Smooth muscle cell (in vitro differentiated cells): ENCODE measurements at regions not wholly inside any gene's neighbourhood (a gene's known extent, or its start where the extent isn't known, plus 50 kb on each side); places are given as distances from the start of the nearest gene placed in this dataset.

Experiments used
- DNase-seq: peaks from one replicate; lab custom pipeline; 2025; ENCODE audit not compliant: unreplicated experiment; lab: John Stamatoyannopoulos, UW
- H2AFZ ChIP-seq: fragments of 200-600 bp; sonication (generic); 2 replicates; pipeline ENCODE4 v1.6.0; 2016; ENCODE audit warnings: antibody characterized with exemption, low read depth, mild to moderate bottlenecking
- H3F3A ChIP-seq: fragments of 200-600 bp; sonication (generic); 2 replicates; pipeline ENCODE4 v1.6.0; 2017; ENCODE audit warnings: antibody characterized with exemption, low read depth
- H3K27ac ChIP-seq: fragments of 200-600 bp; sonication (generic); 2 replicates; pipeline ENCODE4 v1.5.1; 2016; ENCODE audit warnings: low read depth, mild to moderate bottlenecking
- H3K27me3 ChIP-seq: fragments of 200-600 bp; sonication (generic); 2 replicates; pipeline ENCODE4 v1.6.1; 2016; ENCODE audit warnings: low read depth, mild to moderate bottlenecking
- H3K36me3 ChIP-seq: fragments of 200-600 bp; sonication (generic); 2 replicates; pipeline ENCODE4 v1.5.1; 2016; ENCODE audit warnings: low read depth
- H3K4me1 ChIP-seq: fragments of 200-600 bp; sonication (generic); 2 replicates; pipeline ENCODE4 v1.5.1; 2016; ENCODE audit warnings: low read depth
- H3K4me2 ChIP-seq: fragments of 200-600 bp; sonication (generic); 2 replicates; pipeline ENCODE4 v1.6.0; 2016; ENCODE audit warnings: mild to moderate bottlenecking
- H3K4me3 ChIP-seq: fragments of 200-600 bp; sonication (generic); 2 replicates; pipeline ENCODE4 v1.5.1; 2016; ENCODE audit warnings: mild to moderate bottlenecking
- H3K79me2 ChIP-seq: fragments of 200-600 bp; sonication (generic); 2 replicates; pipeline ENCODE4 v1.6.0; 2016; ENCODE audit warnings: low read depth, mild to moderate bottlenecking
- H3K9ac ChIP-seq: fragments of 200-600 bp; sonication (generic); 2 replicates; pipeline ENCODE4 v1.6.0; 2016; ENCODE audit warnings: low read depth
- H3K9me3 ChIP-seq: fragments of 200-600 bp; sonication (generic); replicated peaks from 2 replicates; pipeline ENCODE4 v1.5.1; 2016; ENCODE audit warnings: low read depth
- H4K20me1 ChIP-seq: fragments of 200-600 bp; sonication (generic); 2 replicates; pipeline ENCODE4 v1.6.0; 2016; ENCODE audit warnings: low read depth
- WGBS: methylation state at CpG from one replicate; pipeline ENCODE4 v1.1.7; 2016; ENCODE audit warnings: low lambda C conversion rate; 5-methylcytosine and 5-hydroxymethylcytosine counted together
- TF ChIP-seq, protein P1 (sequence below): fragments of 200-600 bp; sonication (generic); IDR thresholded peaks from 2 replicates; pipeline ENCODE4 v1.5.1; 2017; ENCODE audit warnings: borderline replicate concordance, mild to moderate bottlenecking, antibody characterized with exemption; ENCODE audit not compliant: insufficient read depth, poor library complexity, severe bottlenecking

DNA sequence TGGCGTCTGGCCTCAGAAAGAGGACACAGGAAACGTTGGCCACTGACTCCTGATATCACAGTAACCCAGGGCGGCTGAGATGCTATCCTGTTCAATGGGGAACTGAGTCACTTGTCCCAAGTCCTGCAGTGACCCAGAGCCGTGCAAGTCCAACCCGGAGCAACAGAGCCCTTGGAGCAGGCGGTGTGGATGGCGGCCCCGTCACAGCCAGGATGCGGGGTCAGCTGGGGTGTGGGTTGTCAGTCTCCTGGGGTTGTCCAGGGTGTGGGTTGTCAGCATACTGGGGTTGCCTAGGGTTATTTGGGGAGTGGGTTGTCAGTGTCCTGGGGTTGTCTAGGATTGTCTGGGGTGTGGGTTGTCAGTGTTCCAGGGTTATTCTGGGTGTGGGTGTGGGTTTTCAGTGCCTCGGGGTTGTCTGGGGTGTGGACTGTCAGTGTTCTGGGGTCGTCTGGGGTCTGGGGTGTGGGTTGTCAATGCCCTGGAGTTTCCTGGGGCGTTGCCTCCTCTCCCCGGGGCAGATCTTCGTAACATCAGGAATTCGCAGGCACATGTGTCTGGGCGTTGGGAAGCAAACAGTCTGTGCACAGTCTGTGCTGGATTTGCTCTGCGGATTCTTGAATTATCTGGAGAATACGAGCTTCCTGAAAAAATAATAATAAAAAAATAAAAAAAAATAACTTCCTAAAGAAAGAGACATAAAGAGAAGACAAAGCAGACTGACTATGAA lies 257.5 kb downstream of the PARP8 start:
- no peak overlapping the region for H3K4me3 ChIP-seq

GRCh38 chr5:50927953-50928352 lies 261.5 kb downstream of the PARP8 start:
- DNase-seq, result no peak
- no peak overlapping the region for H3K4me2 ChIP-seq
- TF ChIP-seq, protein P1, sequence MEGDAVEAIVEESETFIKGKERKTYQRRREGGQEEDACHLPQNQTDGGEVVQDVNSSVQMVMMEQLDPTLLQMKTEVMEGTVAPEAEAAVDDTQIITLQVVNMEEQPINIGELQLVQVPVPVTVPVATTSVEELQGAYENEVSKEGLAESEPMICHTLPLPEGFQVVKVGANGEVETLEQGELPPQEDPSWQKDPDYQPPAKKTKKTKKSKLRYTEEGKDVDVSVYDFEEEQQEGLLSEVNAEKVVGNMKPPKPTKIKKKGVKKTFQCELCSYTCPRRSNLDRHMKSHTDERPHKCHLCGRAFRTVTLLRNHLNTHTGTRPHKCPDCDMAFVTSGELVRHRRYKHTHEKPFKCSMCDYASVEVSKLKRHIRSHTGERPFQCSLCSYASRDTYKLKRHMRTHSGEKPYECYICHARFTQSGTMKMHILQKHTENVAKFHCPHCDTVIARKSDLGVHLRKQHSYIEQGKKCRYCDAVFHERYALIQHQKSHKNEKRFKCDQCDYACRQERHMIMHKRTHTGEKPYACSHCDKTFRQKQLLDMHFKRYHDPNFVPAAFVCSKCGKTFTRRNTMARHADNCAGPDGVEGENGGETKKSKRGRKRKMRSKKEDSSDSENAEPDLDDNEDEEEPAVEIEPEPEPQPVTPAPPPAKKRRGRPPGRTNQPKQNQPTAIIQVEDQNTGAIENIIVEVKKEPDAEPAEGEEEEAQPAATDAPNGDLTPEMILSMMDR, result no peak

More for the DNA sequence above, 257.5 kb downstream of the PARP8 start:
- no peaks in the 10 kb centered on the region for H3K9me3 ChIP-seq
- no peak overlapping the region for H2AFZ ChIP-seq
- H3K4me1 ChIP-seq, result no peaks in the 10 kb centered on the region
- DNase-seq, result no peak
- H3K36me3 ChIP-seq, result no peaks in the 10 kb centered on the region
- no peaks in the 10 kb centered on the region for H3K27me3 ChIP-seq
- no peak overlapping the region for H3K27ac ChIP-seq
- TF ChIP-seq, protein P1, result no peak
- no peak overlapping the region for H3K9ac ChIP-seq
- H3F3A ChIP-seq, result no peaks in the 10 kb centered on the region
- WGBS, result 94% methylated on average over 13 of the region's 18 CpGs
- H3K4me2 ChIP-seq, result no peak overlapping the region
- H3K79me2 ChIP-seq, result no peaks in the 10 kb centered on the region
- no peaks in the 10 kb centered on the region for H4K20me1 ChIP-seq

DNA sequence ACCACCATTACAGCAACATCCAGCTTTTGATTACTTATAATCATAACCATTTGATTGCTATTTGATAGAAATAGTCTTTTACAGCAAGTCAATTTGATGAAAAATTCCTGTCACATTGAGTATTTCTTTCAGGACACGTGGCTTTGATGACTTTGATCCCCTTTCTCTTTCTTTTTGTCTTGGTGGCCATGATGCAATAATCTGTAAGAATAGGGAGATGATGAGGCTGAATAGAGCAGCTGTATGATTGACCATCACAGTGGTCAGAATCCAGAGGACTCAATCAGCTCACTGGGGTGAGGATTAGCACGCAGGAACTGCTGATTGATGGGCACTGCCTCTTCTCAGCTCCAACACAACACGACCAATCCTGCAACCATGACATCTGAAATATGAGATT lies 262.7 kb downstream of the PARP8 start:
- H3K4me1 ChIP-seq, result no peaks in the 10 kb centered on the region
- no peak overlapping the region for H3K4me3 ChIP-seq
- H2AFZ ChIP-seq, result no peak overlapping the region
- H3K9me3 ChIP-seq, result no peaks in the 10 kb centered on the region
- H3K36me3 ChIP-seq, result no peaks in the 10 kb centered on the region
- no peak overlapping the region for H3K9ac ChIP-seq
- no peaks in the 10 kb centered on the region for H3K79me2 ChIP-seq
- TF ChIP-seq, protein P1, result no peak
- 75% methylated on average over 3 of the region's 3 CpGs for WGBS
- H3F3A ChIP-seq, result no peaks in the 10 kb centered on the region
- DNase-seq, result no peak
- no peak overlapping the region for H3K4me2 ChIP-seq
- H4K20me1 ChIP-seq, result no peaks in the 10 kb centered on the region
- H3K27ac ChIP-seq, result no peak overlapping the region
- no peaks in the 10 kb centered on the region for H3K27me3 ChIP-seq

More at GRCh38 chr5:50927953-50928352, 261.5 kb downstream of the PARP8 start:
- H3K27me3 ChIP-seq, result no peaks in the 10 kb centered on the region
- no peaks in the 10 kb centered on the region for H4K20me1 ChIP-seq
- H3K4me1 ChIP-seq, result no peaks in the 10 kb centered on the region
- H3K27ac ChIP-seq, result no peak overlapping the region
- no peak overlapping the region for H3K4me3 ChIP-seq
- H3K36me3 ChIP-seq, result no peaks in the 10 kb centered on the region
- H3F3A ChIP-seq, result no peaks in the 10 kb centered on the region
- H2AFZ ChIP-seq, result no peak overlapping the region
- H3K9me3 ChIP-seq, result no peaks in the 10 kb centered on the region
- H3K79me2 ChIP-seq, result no peaks in the 10 kb centered on the region
- H3K9ac ChIP-seq, result no peak overlapping the region

GRCh38 chr5:50934343-50934742 lies 267.9 kb downstream of the PARP8 start:
- Histone ChIP-seq H3K36me3 (no peaks in the 10 kb centered on the region), H3K9ac (no peak overlapping the region), H3K9me3 (no peaks in the 10 kb centered on the region), H2AFZ (no peak overlapping the region), H3F3A (no peaks in the 10 kb centered on the region), H3K4me3 (no peak overlapping the region), H3K4me2 (no peak overlapping the region), H4K20me1 (no peaks in the 10 kb centered on the region), H3K4me1 (no peaks in the 10 kb centered on the region), H3K79me2 (no peaks in the 10 kb centered on the region), H3K27ac (no peak overlapping the region), H3K27me3 (no peaks in the 10 kb centered on the region)
- WGBS, result 81% methylated on average over 2 of the region's 2 CpGs
- no peak for DNase-seq
- TF ChIP-seq, protein P1, result no peak
